B cell (primary cell): ENCODE measurements at regions not wholly inside any gene's neighbourhood (a gene's known extent, or its start where the extent isn't known, plus 50 kb on each side); places are given as distances from the start of the nearest gene placed in this dataset.

Source experiments
- EZH2 ChIP-seq: IDR thresholded peaks from 2 replicates; pipeline ENCODE4 v1.6.1; 2012; ENCODE audit warnings: borderline replicate concordance, low read depth, mild to moderate bottlenecking, moderate library complexity, low read length; ENCODE audit not compliant: insufficient read depth, poor library complexity, severe bottlenecking
- TF ChIP-seq, protein P1 (sequence below): fragments of 200-600 bp; IDR thresholded peaks from one replicate; pipeline ENCODE4 v1.8.0; 2022; ENCODE audit warnings: antibody characterized with exemption, mild to moderate bottlenecking

DNA sequence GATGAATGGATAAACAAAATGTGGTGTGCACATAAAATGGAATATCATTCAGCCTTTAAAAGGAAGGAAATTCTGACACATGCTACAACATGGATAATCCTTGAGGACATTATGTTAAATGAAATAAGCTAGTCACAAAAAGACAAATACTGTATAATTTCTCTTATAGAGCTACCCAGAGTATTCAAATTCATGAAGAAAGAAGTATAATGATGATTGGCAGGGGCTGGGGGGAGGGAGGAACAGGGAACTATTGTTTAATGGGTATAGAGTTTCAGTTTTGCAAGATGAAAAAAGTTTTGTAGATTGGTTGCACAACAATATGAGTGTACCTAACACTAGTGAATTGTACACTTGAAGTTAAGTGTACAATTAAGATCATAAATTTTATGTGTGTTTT, 153.9 kb upstream of the STK26 start:
- TF ChIP-seq, protein P1, sequence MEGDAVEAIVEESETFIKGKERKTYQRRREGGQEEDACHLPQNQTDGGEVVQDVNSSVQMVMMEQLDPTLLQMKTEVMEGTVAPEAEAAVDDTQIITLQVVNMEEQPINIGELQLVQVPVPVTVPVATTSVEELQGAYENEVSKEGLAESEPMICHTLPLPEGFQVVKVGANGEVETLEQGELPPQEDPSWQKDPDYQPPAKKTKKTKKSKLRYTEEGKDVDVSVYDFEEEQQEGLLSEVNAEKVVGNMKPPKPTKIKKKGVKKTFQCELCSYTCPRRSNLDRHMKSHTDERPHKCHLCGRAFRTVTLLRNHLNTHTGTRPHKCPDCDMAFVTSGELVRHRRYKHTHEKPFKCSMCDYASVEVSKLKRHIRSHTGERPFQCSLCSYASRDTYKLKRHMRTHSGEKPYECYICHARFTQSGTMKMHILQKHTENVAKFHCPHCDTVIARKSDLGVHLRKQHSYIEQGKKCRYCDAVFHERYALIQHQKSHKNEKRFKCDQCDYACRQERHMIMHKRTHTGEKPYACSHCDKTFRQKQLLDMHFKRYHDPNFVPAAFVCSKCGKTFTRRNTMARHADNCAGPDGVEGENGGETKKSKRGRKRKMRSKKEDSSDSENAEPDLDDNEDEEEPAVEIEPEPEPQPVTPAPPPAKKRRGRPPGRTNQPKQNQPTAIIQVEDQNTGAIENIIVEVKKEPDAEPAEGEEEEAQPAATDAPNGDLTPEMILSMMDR: no peak
- TF ChIP-seq EZH2: no peak
